HG02571 (cell line): ENCODE measurements at regions not wholly inside any gene's neighbourhood (a gene's known extent, or its start where the extent isn't known, plus 50 kb on each side); places are given as distances from the start of the nearest gene placed in this dataset.

Experiments used
- ATAC-seq: cut with Tn5 transposase; IDR thresholded peaks from one replicate; pipeline ENCODE4 v1.9.1; 2021; ENCODE audit warnings: mild to moderate bottlenecking, moderate library complexity; ENCODE audit not compliant: unreplicated experiment

- ATAC-seq = no peak
Measured at GRCh38 chr10:110411047-110411410, 86.7 kb upstream of the DUSP5 start.

GRCh38 chr10:110413049-110413783 is 84.5 kb upstream of the DUSP5 start:
- ATAC-seq = no peak

GRCh38 chr10:110413903-110414547 is 83.7 kb upstream of the DUSP5 start:
- peak; percentile 5 for ATAC-seq

GRCh38 chr10:110414548-110415309 is 83.0 kb upstream of the DUSP5 start:
- peak; percentile 73 for ATAC-seq

GRCh38 chr10:110415809-110416208 is 81.9 kb upstream of the DUSP5 start:
- no peak for ATAC-seq

- no peak for ATAC-seq
Measured at GRCh38 chr10:110416776-110417711, 80.7 kb upstream of the DUSP5 start.

- ATAC-seq = no peak
Measured at GRCh38 chr10:110418218-110418617, 79.5 kb upstream of the DUSP5 start.

GRCh38 chr10:110419265-110419664 is 78.4 kb upstream of the DUSP5 start:
- no peak for ATAC-seq

- ATAC-seq = no peak
Measured at GRCh38 chr10:110420401-110421193, 77.1 kb upstream of the DUSP5 start.

GRCh38 chr10:110421512-110422138 is 76.1 kb upstream of the DUSP5 start:
- no peak for ATAC-seq

GRCh38 chr10:110422548-110422947 is 75.2 kb upstream of the DUSP5 start:
- no peak for ATAC-seq

GRCh38 chr10:110423650-110424049 is 74.1 kb upstream of the DUSP5 start:
- no peak for ATAC-seq

- peak; percentile 52 for ATAC-seq
Measured at GRCh38 chr10:110425684-110426293, 71.9 kb upstream of the DUSP5 start.

GRCh38 chr10:110426294-110427181 is 71.2 kb upstream of the DUSP5 start:
- ATAC-seq = no peak

- ATAC-seq = no peak
Measured at GRCh38 chr10:110429301-110429700, 68.4 kb upstream of the DUSP5 start.

- no peak for ATAC-seq
Measured at GRCh38 chr10:110430340-110431273, 67.1 kb upstream of the DUSP5 start.

GRCh38 chr10:110431659-110432058 is 66.0 kb upstream of the DUSP5 start:
- no peak for ATAC-seq
